Small intestine (tissue), 7 donors: ENCODE measurements at regions not wholly inside any gene's neighbourhood (a gene's known extent, or its start where the extent isn't known, plus 50 kb on each side); places are given as distances from the start of the nearest gene placed in this dataset.
A peak's percentile ranks its signal among the peaks of the same experiment; 100 is the strongest.

Experiments
- DNase-seq, 2 donors: peaks; one replicate each; pipeline versions ENCODE4 v3.0.0 to v3.0.0-alpha.2; 2013
- FAIRE-seq: peaks from 2 replicates; lab custom pipeline; 2012; peaks lifted over from hg19 to GRCh38; lab: Jason Lieb, UNC
- H3K27ac ChIP-seq, 3 donors: one replicate each; pipeline ENCODE4 v1.5.1; 2013; ENCODE audit warnings: low read length in 2 of 3, mild to moderate bottlenecking in 2 of 3, control low read depth in 1 of 3, inconsistent platforms in 1 of 3, low read depth in 1 of 3, moderate library complexity in 1 of 3
- H3K27me3 ChIP-seq, 3 donors: one replicate each; pipeline ENCODE4 v1.6.1; 2013; ENCODE audit warnings: low read length in 3 of 3, inconsistent platforms in 1 of 3; ENCODE audit not compliant: control insufficient read depth in 3 of 3, insufficient read depth in 3 of 3
- H3K36me3 ChIP-seq, 3 donors: one replicate each; pipeline ENCODE4 v1.6.1; 2013; ENCODE audit warnings: low read length in 3 of 3, inconsistent platforms in 1 of 3, low read depth in 1 of 3, mild to moderate bottlenecking in 1 of 3, moderate library complexity in 1 of 3; ENCODE audit not compliant: control insufficient read depth in 3 of 3, insufficient read depth in 2 of 3
- H3K4me1 ChIP-seq, 3 donors: one replicate each; pipeline ENCODE4 v1.6.1; 2013; ENCODE audit warnings: low read length in 2 of 3, inconsistent platforms in 1 of 3, low read depth in 1 of 3, mild to moderate bottlenecking in 1 of 3, moderate library complexity in 1 of 3; ENCODE audit not compliant: control insufficient read depth in 3 of 3, insufficient read depth in 2 of 3
- H3K4me3 ChIP-seq, 3 donors: one replicate each; pipeline ENCODE4 v1.5.1; 2013; ENCODE audit warnings: low read length in 3 of 3, control low read depth in 1 of 3, inconsistent platforms in 1 of 3, low read depth in 1 of 3, mild to moderate bottlenecking in 1 of 3, moderate library complexity in 1 of 3
- H3K9me3 ChIP-seq, 2 donors: one replicate each; pipeline ENCODE4 v1.6.1; 2013; ENCODE audit warnings: low read depth in 1 of 2, low read length in 1 of 2; ENCODE audit not compliant: control insufficient read depth in 2 of 2, insufficient read depth in 1 of 2
- WGBS, 3 donors: extraction: QIAGEN DNeasy Blood & Tissue Kit; methylation state at CpG; one replicate each; pipeline ENCODE4 v1.1.7; 2013; 5-methylcytosine and 5-hydroxymethylcytosine counted together
- donor health status: healthy with polysubstance abuse.
- donor health status: control.
- donor health status: control.
- donor health status: Bipolar disorder and iron deficiency.
- donor health status: healthy.

DNA sequence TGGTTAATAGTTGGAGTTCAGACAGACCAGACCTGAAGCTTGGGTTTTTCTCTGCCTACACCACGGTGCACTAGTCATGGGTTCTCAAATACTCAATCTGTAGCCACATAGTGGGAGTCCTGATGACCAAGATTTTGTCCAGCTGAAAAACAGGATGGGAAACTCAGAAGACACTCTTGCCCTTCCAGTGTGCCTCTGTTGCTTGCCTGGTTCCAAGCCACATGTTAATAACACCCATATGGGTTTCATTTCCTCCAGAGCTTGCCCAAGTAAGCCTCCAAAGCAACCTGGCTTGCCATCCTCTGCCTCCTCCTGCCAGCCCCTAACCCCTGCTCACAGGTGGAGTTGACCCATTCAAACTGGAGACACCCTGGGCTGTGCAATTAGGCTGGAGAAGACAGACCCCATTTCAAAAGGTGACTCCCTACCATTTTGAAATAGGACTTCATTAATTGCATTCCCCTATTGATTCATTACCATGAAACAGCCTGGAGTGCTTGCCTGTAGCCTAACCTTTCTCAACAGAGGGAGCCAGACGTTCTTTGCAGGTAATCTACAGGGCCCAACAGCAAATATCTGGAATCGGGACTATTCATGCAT lies 108.0 kb upstream of the HABP2 start:
- no peaks in the 10 kb centered on the region for H3K27me3 ChIP-seq
- peaks cover 0 to 8% (median 0%) of the 10 kb centered on the region in 3 donors for H3K4me1 ChIP-seq
- 79 to 89% (median 80%) methylated on average over 3 of the region's 3 CpGs for WGBS, 3 donors
- no peak overlapping the region for H3K4me3 ChIP-seq
- H3K36me3 ChIP-seq = no peaks in the 10 kb centered on the region
- FAIRE-seq (no peak), DNase-seq (no peak)
- peaks cover 0 to 8% of the 10 kb centered on the region in 2 donors for H3K9me3 ChIP-seq
- no peak overlapping the region for H3K27ac ChIP-seq

GRCh38 chr10:113445736-113446135 lies 107.1 kb upstream of the HABP2 start:
- Histone ChIP-seq H3K27me3 (no peaks in the 10 kb centered on the region), H3K36me3 (no peaks in the 10 kb centered on the region), H3K27ac (no peak overlapping the region), H3K9me3 (peaks cover 0 to 8% of the 10 kb centered on the region in 2 donors), H3K4me1 (peaks cover 0 to 15% (median 0%) of the 10 kb centered on the region in 3 donors), H3K4me3 (no peak overlapping the region)
- 80 to 94% (median 88%) methylated on average over 5 of the region's 5 CpGs for WGBS, 3 donors
- no peak for DNase-seq
- FAIRE-seq = no peak

GRCh38 chr10:113446739-113447138 lies 106.1 kb upstream of the HABP2 start:
- Histone ChIP-seq H3K27ac (no peak overlapping the region), H3K9me3 (peaks cover 0 to 8% of the 10 kb centered on the region in 2 donors), H3K27me3 (no peaks in the 10 kb centered on the region), H3K4me3 (no peak overlapping the region), H3K4me1 (peaks cover 0 to 16% (median 0%) of the 10 kb centered on the region in 3 donors), H3K36me3 (no peaks in the 10 kb centered on the region)
- DNase-seq = peak in 1 of 2 donors; percentile 40
- 18 to 38% (median 28%) methylated on average over 2 of the region's 2 CpGs for WGBS, 3 donors
- FAIRE-seq = no peak

DNA sequence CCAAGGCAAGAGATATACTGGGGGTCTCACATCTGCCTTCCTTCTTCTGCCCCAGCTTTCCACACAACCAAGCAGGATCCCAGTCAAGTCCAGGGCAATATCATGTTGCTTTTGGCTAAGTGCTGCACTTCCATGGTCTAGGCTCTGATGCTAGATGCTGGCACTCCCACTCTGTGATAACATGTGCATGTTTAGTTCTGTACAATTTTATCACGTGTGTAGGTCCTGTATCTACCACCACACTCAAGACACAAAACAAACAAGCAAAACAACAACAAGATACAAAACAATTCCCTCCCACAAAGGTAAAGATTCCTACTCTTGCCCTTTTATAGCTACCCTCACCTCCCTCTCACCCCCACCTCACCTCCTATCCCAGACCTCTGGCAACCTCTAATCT lies 105.6 kb upstream of the HABP2 start:
- Histone ChIP-seq H3K36me3 (no peaks in the 10 kb centered on the region), H3K4me1 (peaks cover 0 to 16% (median 0%) of the 10 kb centered on the region in 3 donors), H3K27ac (no peak overlapping the region), H3K4me3 (no peak overlapping the region), H3K9me3 (peaks cover 0 to 8% of the 10 kb centered on the region in 2 donors), H3K27me3 (no peaks in the 10 kb centered on the region)
- DNase-seq (no peak), FAIRE-seq (no peak)
- WGBS, 3 donors = 81 to 90% (median 88%) methylated on average over 1 of the region's 1 CpG

GRCh38 chr10:113449006-113449695 lies 103.7 kb upstream of the HABP2 start:
- no peak for DNase-seq
- Histone ChIP-seq H3K4me3 (no peak overlapping the region), H3K27me3 (no peaks in the 10 kb centered on the region), H3K4me1 (peaks cover 0 to 14% (median 0%) of the 10 kb centered on the region in 3 donors), H3K27ac (no peak overlapping the region), H3K9me3 (peaks cover 0 to 8% of the 10 kb centered on the region in 2 donors), H3K36me3 (no peaks in the 10 kb centered on the region)
- FAIRE-seq = no peak
- WGBS, 3 donors = 48 to 71% (median 55%) methylated on average over 5 of the region's 5 CpGs

- Histone ChIP-seq H3K9me3 (peaks cover 0 to 8% of the 10 kb centered on the region in 2 donors), H3K27me3 (no peaks in the 10 kb centered on the region), H3K27ac (no peak overlapping the region), H3K4me3 (no peak overlapping the region), H3K36me3 (no peaks in the 10 kb centered on the region), H3K4me1 (peaks cover 0 to 16% (median 0%) of the 10 kb centered on the region in 3 donors)
- FAIRE-seq (no peak), DNase-seq (peak; percentile 46 to 56)
- WGBS, 3 donors = 9 to 64% (median 39%) methylated on average over 9 of the region's 9 CpGs
Observed at GRCh38 chr10:113450046-113450804, 102.6 kb upstream of the HABP2 start.

DNA sequence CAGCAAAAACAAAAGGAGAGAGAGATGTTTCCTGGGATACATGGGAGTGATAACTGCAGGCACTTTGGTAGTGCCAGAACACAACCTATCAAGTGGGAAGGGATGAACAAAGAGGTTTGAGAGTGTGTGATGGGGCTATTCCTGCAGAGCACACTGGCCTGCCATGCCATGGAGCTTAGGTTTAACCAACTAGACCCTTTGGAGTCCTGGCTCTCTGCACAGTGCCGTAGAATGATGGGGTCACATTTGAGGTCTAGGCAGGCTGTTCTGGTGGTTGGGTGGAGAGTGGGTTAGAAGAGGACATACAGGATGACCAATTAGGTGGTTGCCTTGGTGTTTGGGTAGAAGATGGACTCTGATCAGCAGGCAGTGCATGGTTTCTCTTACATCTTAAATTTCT lies 101.9 kb upstream of the HABP2 start:
- no peaks in the 10 kb centered on the region for H3K36me3 ChIP-seq
- DNase-seq (no peak), FAIRE-seq (no peak)
- 95 to 100% (median 100%) methylated on average over 1 of the region's 1 CpG for WGBS, 3 donors
- H3K4me1 ChIP-seq = peaks cover 0 to 16% (median 0%) of the 10 kb centered on the region in 3 donors
- H3K9me3 ChIP-seq = peaks cover 0 to 8% of the 10 kb centered on the region in 2 donors
- H3K27me3 ChIP-seq = no peaks in the 10 kb centered on the region
- H3K27ac ChIP-seq = no peak overlapping the region
- H3K4me3 ChIP-seq = no peak overlapping the region

DNA sequence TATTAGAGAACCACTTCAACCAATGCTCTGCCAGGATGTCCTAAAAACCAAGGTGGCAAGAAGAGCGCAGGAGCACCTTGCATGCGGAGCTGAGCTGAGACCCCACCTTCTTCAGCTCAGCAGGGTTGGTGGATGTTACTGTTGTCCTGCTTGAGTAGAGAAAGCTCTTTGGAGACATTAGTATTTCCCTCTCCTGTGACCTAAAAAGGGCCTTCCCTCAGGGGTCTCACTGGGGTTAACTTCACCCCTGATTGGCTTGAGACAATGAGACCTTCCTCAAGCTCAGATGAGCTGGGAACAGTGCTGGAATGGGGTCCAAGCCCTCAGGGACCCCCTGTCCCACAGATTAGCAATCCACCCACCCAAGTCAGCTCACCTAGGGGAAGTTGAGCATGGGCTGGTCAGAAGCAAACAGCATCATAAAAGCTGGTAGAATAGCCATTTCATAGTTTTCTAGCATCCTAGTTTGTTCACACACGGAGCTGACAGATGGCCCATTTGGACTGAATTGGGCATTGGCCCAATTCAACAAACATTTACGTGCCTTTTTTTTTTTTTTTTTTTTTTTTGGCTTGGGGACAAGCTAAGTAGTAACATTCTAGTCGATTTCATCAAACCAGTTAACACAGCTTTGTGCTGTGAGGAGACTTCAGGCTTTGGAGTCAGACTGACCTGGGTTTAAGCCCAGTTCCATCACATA lies 100.6 kb upstream of the HABP2 start:
- FAIRE-seq (no peak), DNase-seq (no peak)
- H3K27ac ChIP-seq = no peak overlapping the region
- H3K36me3 ChIP-seq = no peaks in the 10 kb centered on the region
- no peak overlapping the region for H3K4me3 ChIP-seq
- WGBS, 3 donors = 70 to 73% (median 71%) methylated on average over 5 of the region's 5 CpGs
- no peaks in the 10 kb centered on the region for H3K27me3 ChIP-seq
- peaks cover 0 to 16% (median 0%) of the 10 kb centered on the region in 3 donors for H3K4me1 ChIP-seq
- no peaks in the 10 kb centered on the region for H3K9me3 ChIP-seq
